H9 (cell line): ENCODE measurements at regions not wholly inside any gene's neighbourhood (a gene's known extent, or its start where the extent isn't known, plus 50 kb on each side); places are given as distances from the start of the nearest gene placed in this dataset.

Source experiments
- DNase-seq: peaks from one replicate; pipeline ENCODE4 v3.0.0-alpha.2; 2017
- H2AFZ ChIP-seq: one replicate; pipeline ENCODE4 v1.6.1; 2013; ENCODE audit warnings: mild to moderate bottlenecking, low read length, control low read depth, moderate library complexity
- H2AK5ac ChIP-seq: 2 replicates; pipeline ENCODE4 v1.6.1; 2013; ENCODE audit warnings: low read length, control low read depth, mixed read lengths; ENCODE audit not compliant: insufficient read length
- H2BK120ac ChIP-seq: one replicate; pipeline ENCODE4 v1.6.1; 2013; ENCODE audit warnings: low read depth, mild to moderate bottlenecking, low read length, control low read depth, inconsistent platforms; ENCODE audit not compliant: poor library complexity, severe bottlenecking
- H2BK12ac ChIP-seq: 2 replicates; pipeline ENCODE4 v1.6.1; 2013; ENCODE audit warnings: low read length, control low read depth, mixed read lengths, low read depth; ENCODE audit not compliant: insufficient read length
- H2BK15ac ChIP-seq: 2 replicates; pipeline ENCODE4 v1.6.1; 2013; ENCODE audit warnings: low read depth, low read length, control low read depth
- H2BK20ac ChIP-seq: one replicate; pipeline ENCODE4 v1.6.1; 2013; ENCODE audit warnings: low read depth, mild to moderate bottlenecking, low read length, control low read depth, inconsistent platforms; ENCODE audit not compliant: poor library complexity, severe bottlenecking
- H2BK5ac ChIP-seq: 2 replicates; pipeline ENCODE4 v1.6.1; 2013; ENCODE audit warnings: low read length, control low read depth, mixed read lengths; ENCODE audit not compliant: insufficient read length
- H3K14ac ChIP-seq: 2 replicates; pipeline ENCODE4 v1.6.1; 2013; ENCODE audit warnings: low read length, control low read depth; ENCODE audit not compliant: insufficient read depth
- H3K18ac ChIP-seq: 2 replicates; pipeline ENCODE4 v1.6.1; 2013; ENCODE audit warnings: low read depth, mild to moderate bottlenecking, mixed read lengths, low read length, control low read depth; ENCODE audit not compliant: insufficient read length
- H3K23ac ChIP-seq: 2 replicates; pipeline ENCODE4 v1.6.1; 2013; ENCODE audit warnings: low read length, control low read depth, mixed read lengths, low read depth; ENCODE audit not compliant: insufficient read length
- H3K23me2 ChIP-seq: 2 replicates; pipeline ENCODE4 v1.6.1; 2013; ENCODE audit warnings: low read depth, mild to moderate bottlenecking, mixed read lengths, low read length, control low read depth; ENCODE audit not compliant: insufficient read length, poor library complexity, severe bottlenecking
- H3K27ac ChIP-seq: 2 replicates; pipeline ENCODE4 v1.5.1; 2013; ENCODE audit warnings: low read length, control low read depth, mixed read lengths, low read depth; ENCODE audit not compliant: insufficient read length
- H3K27me3 ChIP-seq: 2 replicates; pipeline ENCODE4 v1.6.1; 2013; ENCODE audit warnings: low read length, control low read depth, inconsistent platforms; ENCODE audit not compliant: insufficient read depth
- H3K4ac ChIP-seq: 2 replicates; pipeline ENCODE4 v1.6.1; 2013; ENCODE audit warnings: low read depth, mild to moderate bottlenecking, control low read depth, inconsistent platforms, low read length, moderate library complexity
- H3K4me1 ChIP-seq: 2 replicates; pipeline ENCODE4 v1.6.1; 2013; ENCODE audit warnings: low read length, control low read depth, inconsistent platforms; ENCODE audit not compliant: insufficient read depth
- H3K4me2 ChIP-seq: 2 replicates; pipeline ENCODE4 v1.6.1; 2013; ENCODE audit warnings: low read length, control low read depth, mixed read lengths; ENCODE audit not compliant: insufficient read length, insufficient read depth
- H3K56ac ChIP-seq: 2 replicates; pipeline ENCODE4 v1.6.1; 2013; ENCODE audit warnings: low read depth, mild to moderate bottlenecking, mixed read lengths, low read length, control low read depth; ENCODE audit not compliant: insufficient read length
- H3K79me1 ChIP-seq: 2 replicates; pipeline ENCODE4 v1.6.1; 2013; ENCODE audit warnings: low read depth, mild to moderate bottlenecking, moderate library complexity, low read length, control low read depth, inconsistent platforms; ENCODE audit not compliant: insufficient read depth, poor library complexity, severe bottlenecking
- H3K79me2 ChIP-seq: 2 replicates; pipeline ENCODE4 v1.6.1; 2013; ENCODE audit warnings: low read length, control low read depth, inconsistent platforms; ENCODE audit not compliant: insufficient read depth
- H3K9ac ChIP-seq: 2 replicates; pipeline ENCODE4 v1.6.1; 2013; ENCODE audit warnings: low read length, control low read depth, mixed read lengths; ENCODE audit not compliant: insufficient read length; ENCODE audit errors: extremely low read depth
- H3K9me3 ChIP-seq: one replicate; pipeline ENCODE4 v1.6.1; 2013; ENCODE audit warnings: low read depth, low read length, inconsistent platforms; ENCODE audit not compliant: control insufficient read depth
- H3T11ph ChIP-seq: one replicate; pipeline ENCODE4 v1.6.1; 2013; ENCODE audit warnings: mild to moderate bottlenecking, low read length, control low read depth, inconsistent platforms
- H4K20me1 ChIP-seq: one replicate; pipeline ENCODE4 v1.6.1; 2013; ENCODE audit not compliant: control insufficient read depth, insufficient read length, insufficient read depth
- H4K5ac ChIP-seq: 2 replicates; pipeline ENCODE4 v1.6.1; 2013; ENCODE audit warnings: low read depth, mild to moderate bottlenecking, mixed read lengths, low read length, control low read depth; ENCODE audit not compliant: insufficient read length
- H4K8ac ChIP-seq: replicated peaks from 2 replicates; pipeline ENCODE4 v1.6.1; 2013; ENCODE audit warnings: low read length, control low read depth, mixed read lengths, low read depth; ENCODE audit not compliant: insufficient read length
- H4K91ac ChIP-seq: 2 replicates; pipeline ENCODE4 v1.6.1; 2013; ENCODE audit warnings: low read depth, mild to moderate bottlenecking, moderate library complexity, mixed read lengths, low read length, control low read depth; ENCODE audit not compliant: insufficient read length
- H3K27ac Mint-ChIP-seq, 3 experiments: 2 replicates in 2 of 3; 3 replicates in 1 of 3; pipeline ENCODE4 v1.8.0; 2020 to 2021; ENCODE audit warnings: mixed read lengths in 3 of 3, mild to moderate bottlenecking in 1 of 3, moderate library complexity in 1 of 3
- H3K27me3 Mint-ChIP-seq: 2 replicates; pipeline ENCODE4 v1.8.0; 2021; ENCODE audit warnings: low read depth, mild to moderate bottlenecking, moderate library complexity, mixed read lengths
- H3K36me3 Mint-ChIP-seq, 3 experiments: 2 replicates in 2 of 3; 3 replicates in 1 of 3; pipeline ENCODE4 v1.8.0; 2020 to 2021; ENCODE audit warnings: low read depth in 3 of 3, mixed read lengths in 3 of 3; ENCODE audit not compliant: insufficient read depth in 1 of 3
- H3K4me1 Mint-ChIP-seq, 2 experiments: 2 replicates each; pipeline ENCODE4 v1.8.0; 2020; ENCODE audit warnings: mixed read lengths in 2 of 2
- H3K4me3 Mint-ChIP-seq, 2 experiments: 2 replicates in 1 of 2; 3 replicates in 1 of 2; pipeline ENCODE4 v1.8.0; 2020 to 2021; ENCODE audit warnings: mild to moderate bottlenecking in 2 of 2, mixed read lengths in 2 of 2, moderate library complexity in 1 of 2
- H3K9me3 Mint-ChIP-seq, 2 experiments: 2 replicates in 1 of 2; 3 replicates in 1 of 2; pipeline ENCODE4 v1.8.0; 2020; ENCODE audit warnings: mild to moderate bottlenecking in 2 of 2, mixed read lengths in 2 of 2, moderate library complexity in 1 of 2
- CTCF ChIP-seq: fragments of 200-600 bp; sonication (generic); conservative IDR thresholded peaks from 3 replicates; pipeline ENCODE4 v1.8.0; 2021; ENCODE audit warnings: antibody characterized with exemption, mild to moderate bottlenecking
- whole genome bisulfite sequencing: extraction: QIAGEN DNeasy Blood & Tissue Kit; methylation state at CpG from one replicate; pipeline ENCODE4 v1.1.7; 2013; ENCODE audit warnings: missing lambda C conversion rate, low lambda C conversion rate, mixed read lengths; ENCODE audit not compliant: insufficient read length; ENCODE audit errors: extremely low coverage; 5-methylcytosine and 5-hydroxymethylcytosine counted together

DNA sequence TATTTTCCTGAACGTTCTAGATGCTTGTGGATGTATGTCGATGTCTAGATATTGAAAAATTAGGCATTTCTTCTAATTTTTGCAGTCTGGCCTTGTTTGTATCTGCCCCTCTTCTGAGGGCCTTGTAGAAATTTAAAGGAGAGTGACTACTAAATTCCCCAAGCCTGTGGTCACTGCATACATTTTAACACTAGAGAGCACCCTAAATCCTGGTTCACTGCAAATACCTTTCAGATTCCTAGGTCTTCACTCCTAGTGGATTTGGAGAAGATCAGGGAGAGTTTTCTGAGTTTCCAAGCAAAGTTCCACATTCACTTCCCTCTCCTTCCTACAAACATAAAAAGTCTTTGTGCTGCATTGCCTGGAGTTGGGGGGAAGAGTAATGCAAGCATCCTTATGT lies 1272.5 kb downstream of the OLFM4 start:
- H2AK5ac ChIP-seq: no peak overlapping the region
- Mint-ChIP-seq H3K27ac (peak overlapping the region in 1 of 3 experiments; percentile 10; a peak in 2 of 7 replicates), H3K27me3 (no peaks in the 10 kb centered on the region), H3K4me3 (no peak overlapping the region), H3K36me3 (peaks cover 2 to 35% (median 28%) of the 10 kb centered on the region in 3 experiments; a peak in 6 of 7 replicates), H3K9me3 (peaks cover 0 to 2% of the 10 kb centered on the region in 2 experiments; a peak in 2 of 5 replicates), H3K4me1 (peaks cover 29 to 41% of the 10 kb centered on the region in 2 experiments)
- no peaks in the 10 kb centered on the region for H3K9me3 ChIP-seq
- H2AFZ ChIP-seq: no peak overlapping the region
- no peaks in the 10 kb centered on the region for H3K23me2 ChIP-seq
- H3K4me1 ChIP-seq: peaks cover 12% of the 10 kb centered on the region
- no peaks in the 10 kb centered on the region for H4K20me1 ChIP-seq
- H3K9ac ChIP-seq: no peak overlapping the region
- peak; percentile 57 for TF ChIP-seq CTCF
- H3K18ac ChIP-seq: no peak overlapping the region
- H2BK5ac ChIP-seq: no peak overlapping the region
- H4K8ac ChIP-seq: no peak overlapping the region
- no CpG with 5 or more reads among the region's 2 CpGs for WGBS
- H3K79me2 ChIP-seq: peaks cover 14% of the 10 kb centered on the region; the same call in 1 of the 2 replicates
- no peak overlapping the region for H3K23ac ChIP-seq
- no peak overlapping the region for H3T11ph ChIP-seq
- no peak overlapping the region for H4K5ac ChIP-seq
- no peak for DNase-seq
- no peak overlapping the region for H2BK120ac ChIP-seq
- peaks cover 4% of the 10 kb centered on the region for H3K79me1 ChIP-seq
- H3K27me3 ChIP-seq: no peaks in the 10 kb centered on the region
- H3K14ac ChIP-seq: no peak overlapping the region
- no peak overlapping the region for H2BK12ac ChIP-seq
- H3K4me2 ChIP-seq: peak overlapping the region; percentile 8
- H3K4ac ChIP-seq: no peak overlapping the region
- peak overlapping the region; percentile 15 for H3K27ac ChIP-seq
- H2BK20ac ChIP-seq: no peak overlapping the region
- H2BK15ac ChIP-seq: no peak overlapping the region
- no peak overlapping the region for H4K91ac ChIP-seq
- no peak overlapping the region for H3K56ac ChIP-seq
